ENCODE measurements at regions not wholly inside any gene's neighbourhood (a gene's known extent, or its start where the extent isn't known, plus 50 kb on each side); places are given as distances from the start of the nearest gene placed in this dataset.

GRCh38 chr4:24000470-24000831 is 110.6 kb upstream of the PPARGC1A start:
- DNase-seq (ENCODE audit: low read depth) = no peak
- no peak overlapping the region for H3K4me3 ChIP-seq (ENCODE audit: control insufficient read depth, low read depth, low read length)
- no peak for TF ChIP-seq CTCF (conservative IDR thresholded peaks at IDR 0.05; ENCODE audit: control insufficient read depth, insufficient read depth, low read depth, low read length)

GRCh38 chr4:23999714-24000469 is 110.0 kb upstream of the PPARGC1A start:
- TF ChIP-seq CTCF (conservative IDR thresholded peaks at IDR 0.05; ENCODE audit: control insufficient read depth, insufficient read depth, low read depth, low read length) = no peak
- no peak overlapping the region for H3K4me3 ChIP-seq (ENCODE audit: control insufficient read depth, low read depth, low read length)
- peak; percentile 50 for DNase-seq (ENCODE audit: low read depth)

GRCh38 chr4:23993373-23993772 is 103.5 kb upstream of the PPARGC1A start:
- H3K4me3 ChIP-seq (ENCODE audit: control insufficient read depth, low read depth, low read length) = no peak overlapping the region
- no peak for DNase-seq (ENCODE audit: low read depth)
- TF ChIP-seq CTCF (conservative IDR thresholded peaks at IDR 0.05; ENCODE audit: control insufficient read depth, insufficient read depth, low read depth, low read length) = no peak

- TF ChIP-seq CTCF (conservative IDR thresholded peaks at IDR 0.05; ENCODE audit: control insufficient read depth, insufficient read depth, low read depth, low read length) = no peak
- no peak for DNase-seq (ENCODE audit: low read depth)
- no peak overlapping the region for H3K4me3 ChIP-seq (ENCODE audit: control insufficient read depth, low read depth, low read length)
These were observed 101.6 kb upstream of the PPARGC1A start for GRCh38 chr4:23991444-23991843.

- no peak for DNase-seq (ENCODE audit: low read depth)
- no peak for TF ChIP-seq CTCF (conservative IDR thresholded peaks at IDR 0.05; ENCODE audit: control insufficient read depth, insufficient read depth, low read depth, low read length)
These were observed 96.4 kb upstream of the PPARGC1A start for GRCh38 chr4:23986270-23986669.

GRCh38 chr4:23981328-23981727 is 91.5 kb upstream of the PPARGC1A start:
- no peak for TF ChIP-seq CTCF (conservative IDR thresholded peaks at IDR 0.05; ENCODE audit: control insufficient read depth, insufficient read depth, low read depth, low read length)
- no peak for DNase-seq (ENCODE audit: low read depth)
- no peak overlapping the region for H3K4me3 ChIP-seq (ENCODE audit: control insufficient read depth, low read depth, low read length)

More at GRCh38 chr4:23986270-23986669, 96.4 kb upstream of the PPARGC1A start:
- H3K4me3 ChIP-seq (ENCODE audit: control insufficient read depth, low read depth, low read length) = no peak overlapping the region
